SK-N-MC (cell line): ENCODE measurements at regions not wholly inside any gene's neighbourhood (a gene's known extent, or its start where the extent isn't known, plus 50 kb on each side); places are given as distances from the start of the nearest gene placed in this dataset.

Experiments used
- EZH2 ChIP-seq: fragments of 200-600 bp; sonication (generic); IDR thresholded peaks from one replicate; pipeline ENCODE4 v1.6.1; 2017; ENCODE audit warnings: antibody characterized with exemption
- FOXP2 ChIP-seq: optimal IDR thresholded peaks from 2 replicates; pipeline ENCODE3; 2011; ENCODE audit warnings: mild to moderate bottlenecking, moderate library complexity; ENCODE audit not compliant: insufficient read depth; ENCODE audit errors: extremely low read length, control extremely low read depth
- POLR2AphosphoS5 ChIP-seq: IDR thresholded peaks from 2 replicates; pipeline ENCODE4 v1.6.1; 2012; ENCODE audit warnings: mild to moderate bottlenecking, low read depth, low read length, borderline replicate concordance

DNA sequence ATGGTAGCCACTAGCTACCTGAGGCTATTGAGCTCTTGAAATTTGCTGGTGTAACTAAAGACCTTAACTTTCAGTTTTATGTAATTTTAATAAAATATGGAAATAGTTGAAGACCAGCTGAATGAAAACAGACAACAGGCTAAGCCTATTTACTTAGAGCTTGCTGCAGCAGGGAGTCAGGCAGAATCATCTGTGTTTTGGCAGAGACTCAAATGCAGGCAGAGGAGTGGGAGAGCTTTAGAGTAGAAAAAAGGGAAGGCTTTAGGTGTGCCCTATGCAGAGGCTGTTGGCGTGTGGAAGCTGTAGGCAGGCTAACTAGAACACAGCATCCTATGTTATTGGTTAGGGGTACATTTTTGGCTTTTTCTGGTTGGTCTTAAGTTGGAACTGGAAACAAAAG lies 304.9 kb upstream of the NBEA start:
- no peak for TF ChIP-seq POLR2AphosphoS5
- TF ChIP-seq EZH2: no peak
- no peak for TF ChIP-seq FOXP2
